Stimulated activated CD4-positive, alpha-beta T cell treated with anti-CD3 and anti-CD28 coated beads, Interleukin-15, amount 100 ng/mL, for 48 hours (primary cell): ENCODE measurements at regions not wholly inside any gene's neighbourhood (a gene's known extent, or its start where the extent isn't known, plus 50 kb on each side); places are given as distances from the start of the nearest gene placed in this dataset.
"Not testable (repeated sequence)": the region's sequence is repeated elsewhere in the genome, so short reads cannot be mapped to it uniquely, and the experiment has no call there.

Source experiments
- DNase-seq, 2 donors: peaks; one replicate each; pipeline ENCODE4 v3.0.0-alpha.2; 2020; ENCODE audit warnings: low read depth in 2 of 2

DNA sequence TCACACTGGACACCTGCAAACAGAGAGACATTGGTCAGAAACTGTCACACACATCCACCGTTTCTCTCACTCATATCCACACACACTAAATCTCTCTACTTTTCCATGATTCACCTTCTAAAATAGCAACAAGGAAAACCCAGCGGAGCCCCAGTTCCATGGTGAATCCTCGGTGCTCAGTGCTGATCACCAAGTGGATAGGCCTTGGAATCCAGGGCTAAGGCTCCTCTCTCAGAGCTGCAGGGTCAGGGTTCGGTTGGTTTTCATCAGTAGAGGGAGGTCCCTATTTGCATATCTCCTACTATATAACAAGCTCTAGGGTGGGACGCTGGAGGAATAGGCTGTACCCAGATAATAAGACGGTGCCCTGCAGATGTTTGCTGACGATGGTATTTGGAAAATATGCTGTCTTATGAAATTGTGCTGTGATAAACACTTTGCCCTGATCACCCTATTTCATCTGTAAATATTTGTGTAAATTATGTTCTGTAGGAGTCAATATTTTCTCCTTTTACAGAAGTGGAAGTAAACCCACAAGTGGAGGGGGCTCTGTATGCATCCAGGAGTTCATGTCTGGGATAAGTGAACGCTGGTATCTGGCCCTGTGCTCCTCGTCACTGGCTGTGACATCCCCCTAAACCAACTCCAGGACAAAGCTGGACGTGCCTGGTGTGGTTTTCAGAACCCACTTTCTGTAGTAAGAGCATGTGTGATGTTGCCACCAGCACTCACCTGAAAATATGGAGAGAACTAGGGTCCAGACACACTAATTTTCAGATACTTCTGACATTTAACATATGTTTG, 709.2 kb downstream of the TMEM121 start:
- no peak for DNase-seq

DNA sequence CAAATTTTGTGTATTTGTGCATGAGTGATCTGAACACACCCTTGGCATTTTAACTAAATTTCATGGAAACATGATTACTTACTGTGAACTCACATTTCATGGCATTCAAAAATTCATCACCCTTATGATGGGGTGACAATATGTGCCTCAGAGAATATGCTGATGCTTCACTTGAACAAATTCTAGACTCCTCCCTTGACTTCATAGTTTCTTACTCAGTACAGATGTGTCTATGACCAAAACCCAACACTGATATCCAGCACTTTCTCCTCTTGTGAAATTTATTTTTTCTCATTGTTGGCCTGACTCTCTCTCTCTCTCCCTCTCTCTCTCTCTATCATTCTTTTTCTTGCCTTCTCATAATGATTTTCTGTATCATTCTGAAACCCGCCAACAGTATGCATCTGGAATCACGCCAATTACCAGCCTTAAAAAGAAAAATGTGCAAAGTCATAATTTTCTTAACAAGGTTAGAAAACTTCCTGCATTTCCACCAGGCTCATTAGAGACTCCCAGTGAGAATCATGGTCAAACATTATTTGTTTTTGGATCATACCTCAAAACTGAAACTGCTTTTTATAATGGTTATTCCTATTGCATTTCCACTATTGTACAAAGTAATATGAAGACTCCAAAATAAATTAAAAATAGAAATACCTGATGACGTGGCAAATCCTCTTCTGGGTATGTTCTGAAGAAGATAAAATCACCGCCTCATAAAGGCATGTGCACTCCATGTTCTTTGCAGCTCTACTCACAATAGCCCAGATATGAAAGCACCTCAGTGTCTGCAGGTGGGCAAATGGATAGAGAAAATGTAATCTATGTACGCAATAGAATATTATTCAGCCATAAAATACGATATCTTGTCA, 722.2 kb downstream of the TMEM121 start:
- DNase-seq, result no peak

DNA sequence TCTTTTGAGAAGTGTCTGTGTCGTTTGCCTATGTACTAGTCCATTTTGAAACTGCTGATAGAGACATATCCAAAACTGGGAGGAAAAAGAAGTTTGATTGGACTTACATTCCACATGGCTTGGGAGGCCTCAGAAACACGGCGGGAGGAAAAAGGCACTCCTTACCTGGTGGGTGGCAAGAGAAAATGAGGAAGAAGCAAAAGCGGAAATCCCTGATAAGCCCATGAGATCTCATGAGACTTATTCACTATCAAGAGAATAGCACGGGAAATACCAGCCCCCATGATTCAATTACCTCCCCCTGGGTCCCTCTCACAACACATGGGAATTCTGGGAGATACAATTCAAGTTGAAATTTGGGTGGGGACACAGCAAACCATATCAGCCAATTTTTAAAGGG, 727.6 kb downstream of the TMEM121 start:
- DNase-seq, result not testable (repeated sequence)

DNA sequence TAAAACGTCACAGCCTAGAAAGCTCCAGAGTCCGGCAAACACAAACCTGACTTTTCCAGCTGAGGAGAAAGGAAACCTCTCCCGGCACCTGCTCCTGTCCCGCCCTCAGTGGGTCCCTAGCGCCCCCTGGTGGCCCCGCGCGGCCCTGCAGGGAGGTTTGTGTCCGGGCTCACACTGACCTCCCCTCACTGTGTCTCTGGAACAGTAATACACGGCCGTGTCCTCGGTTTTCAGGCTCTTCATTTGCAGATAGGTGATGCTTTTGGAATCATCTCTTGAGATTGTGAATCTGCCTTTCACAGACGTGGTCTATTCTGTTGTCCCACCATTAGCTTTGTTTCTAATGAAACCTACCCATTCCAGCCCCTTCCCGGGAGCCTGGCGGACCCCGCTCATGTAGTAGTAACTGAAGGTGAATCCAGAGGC, 731.2 kb downstream of the TMEM121 start:
- peak; percentile 45 to 77 for DNase-seq

DNA sequence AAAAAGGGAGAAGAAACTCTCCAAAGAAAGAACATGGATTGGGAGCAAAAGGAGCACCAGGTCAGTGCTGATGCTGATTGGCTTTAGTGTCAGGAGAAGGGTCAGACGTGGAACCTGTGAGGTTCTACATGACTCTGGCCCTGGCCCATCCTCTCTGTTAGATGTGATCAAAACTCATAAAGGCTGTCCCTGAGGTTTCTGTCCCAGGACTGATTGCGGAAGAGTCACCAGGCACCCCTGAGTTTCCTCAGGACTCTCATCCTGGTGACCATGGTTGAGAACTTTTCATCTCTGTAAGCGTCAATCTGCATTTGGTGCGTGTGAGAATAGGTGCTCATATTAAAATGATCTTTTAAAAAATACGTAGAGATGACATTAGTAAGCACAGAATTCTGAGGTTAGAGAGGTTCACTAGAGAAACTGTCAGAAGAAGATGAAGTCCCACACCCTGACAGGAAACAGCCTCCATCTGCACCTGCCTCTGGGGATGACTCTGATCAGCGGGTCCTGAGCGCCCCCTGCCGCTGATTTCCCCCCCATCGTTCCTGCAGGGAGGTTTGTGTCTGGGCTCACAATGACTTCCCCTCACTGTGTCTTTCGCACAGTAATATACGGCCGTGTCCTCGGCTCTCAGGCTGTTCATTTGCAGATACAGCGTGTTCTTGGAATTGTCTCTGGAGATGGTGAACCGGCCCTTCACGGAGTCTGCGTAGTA, 741.8 kb downstream of the TMEM121 start:
- peak; percentile 73 to 79 for DNase-seq

DNA sequence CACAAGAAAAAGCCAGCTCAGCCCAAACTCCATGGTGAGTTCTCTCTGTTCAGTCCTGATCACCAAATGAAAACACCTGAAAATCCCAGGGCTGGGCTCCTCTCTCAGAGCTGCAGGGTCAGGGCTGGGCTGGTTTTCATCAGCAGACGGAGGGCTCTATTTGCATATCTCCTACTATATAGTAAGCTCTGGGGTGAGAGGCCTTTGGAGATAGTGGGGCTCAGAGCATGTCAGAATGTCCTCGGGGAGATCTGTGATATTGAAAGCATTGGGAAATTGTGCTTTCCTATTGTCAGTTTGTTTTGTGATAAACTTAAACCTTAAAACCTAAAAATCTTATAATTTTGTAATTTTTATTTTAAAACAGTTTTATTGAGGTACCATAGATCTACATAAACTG, 742.6 kb downstream of the TMEM121 start:
- DNase-seq, result no peak

DNA sequence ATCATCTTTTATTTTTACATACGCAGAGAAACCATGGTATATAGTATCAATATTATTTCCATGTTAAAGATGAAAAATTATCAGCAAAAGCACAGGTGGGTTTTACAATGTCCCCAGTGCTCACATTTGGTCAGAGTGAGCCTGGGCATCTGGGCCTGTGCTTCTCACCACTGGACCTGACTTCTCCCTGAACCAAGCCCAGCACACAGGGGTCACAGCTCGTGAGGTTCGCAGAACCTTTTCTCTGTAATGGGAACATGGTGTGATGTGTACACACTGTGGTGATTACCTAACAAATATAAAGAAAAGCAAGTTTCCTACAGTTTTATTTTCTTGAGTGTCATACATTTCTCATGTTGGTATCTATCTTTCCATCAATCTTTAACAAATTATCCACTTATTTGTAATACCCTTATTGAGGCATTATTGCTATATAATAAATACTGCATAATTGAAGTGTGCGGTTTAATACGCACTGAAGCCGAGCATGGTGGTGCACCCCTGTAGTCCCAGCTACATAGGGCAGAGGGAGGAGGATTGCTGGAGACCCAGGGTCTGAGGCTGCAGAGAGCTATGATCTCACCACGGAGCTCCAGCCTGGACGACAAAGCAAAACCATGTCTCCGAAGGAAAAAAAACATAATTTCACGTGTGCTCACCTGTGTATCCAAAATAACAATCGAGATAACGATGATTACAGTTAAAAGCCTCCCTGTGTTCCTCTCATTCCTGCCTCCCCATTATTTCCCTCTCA, 743.2 kb downstream of the TMEM121 start:
- DNase-seq, result no peak

DNA sequence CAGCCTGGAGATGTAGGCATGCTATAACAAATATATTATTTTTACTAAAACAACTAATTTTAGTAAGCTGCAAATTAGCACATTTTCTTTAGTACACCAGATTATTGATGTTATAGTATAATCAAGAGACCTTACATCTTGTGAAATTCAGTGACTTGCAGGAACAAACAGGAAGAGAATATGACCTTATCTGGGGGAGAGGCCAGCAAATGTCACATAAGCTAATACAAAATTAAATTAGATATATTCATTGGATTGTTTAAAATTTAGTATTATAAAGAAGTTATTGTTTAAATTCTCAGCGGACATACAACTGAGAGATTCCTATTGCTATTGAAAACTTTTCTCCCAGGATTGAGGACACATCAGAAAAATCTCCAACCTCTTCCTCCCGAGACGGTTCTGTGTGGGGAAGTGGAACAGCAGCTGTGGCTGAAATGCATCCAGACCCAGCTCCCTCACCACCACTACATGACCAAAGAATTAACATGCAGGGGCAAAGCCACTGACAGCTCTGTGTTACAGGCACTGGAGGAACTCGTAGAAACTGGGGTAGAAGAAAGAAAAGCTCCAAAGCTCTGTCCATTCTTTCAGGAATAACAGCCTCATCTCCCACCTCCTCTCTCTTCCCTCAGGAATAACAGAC, 744.2 kb downstream of the TMEM121 start:
- not testable (repeated sequence) for DNase-seq

DNA sequence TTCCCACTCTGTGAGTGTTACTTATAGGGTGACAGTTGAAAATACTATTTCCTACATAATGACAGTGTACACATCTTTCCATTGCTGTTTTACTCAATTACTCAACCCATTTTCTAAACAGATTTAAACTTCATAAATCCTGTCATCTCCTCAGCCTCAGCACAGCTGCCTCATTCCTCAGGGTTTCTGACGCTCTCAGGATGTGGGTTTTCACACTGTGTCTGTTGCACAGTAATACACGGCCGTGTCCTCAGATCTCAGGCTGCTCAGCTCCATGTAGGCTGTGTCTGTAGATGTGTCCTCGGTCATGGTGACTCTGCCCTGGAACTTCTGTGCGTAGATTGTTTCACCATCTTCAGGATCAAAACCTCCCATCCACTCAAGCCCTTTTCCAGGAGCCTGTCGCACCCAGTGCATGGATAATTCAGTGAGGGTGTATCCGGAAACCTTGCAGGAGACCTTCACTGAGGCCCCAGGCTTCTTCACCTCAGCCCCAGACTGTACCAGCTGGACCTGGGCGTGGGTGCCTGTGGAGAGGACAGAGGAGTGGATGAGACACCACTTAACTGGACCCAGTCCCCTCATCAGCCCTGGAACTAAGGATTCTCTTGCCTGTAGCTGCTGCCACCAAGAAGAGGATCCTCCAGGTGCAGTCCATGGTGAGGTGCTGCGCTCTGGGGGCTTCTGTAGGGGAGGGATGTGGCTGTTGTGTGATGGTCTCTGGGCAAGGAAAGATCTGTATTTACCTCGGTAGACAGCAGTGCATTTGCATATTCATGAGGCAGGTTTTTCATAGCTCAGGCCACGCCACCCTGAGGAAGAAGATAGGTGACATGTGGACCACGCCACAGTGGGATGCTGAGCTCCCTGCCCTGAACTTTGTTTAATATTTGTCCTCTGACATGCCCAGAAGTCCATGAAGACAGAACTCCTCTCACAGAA, 750.2 kb downstream of the TMEM121 start:
- DNase-seq, result peak; percentile 9 to 13

DNA sequence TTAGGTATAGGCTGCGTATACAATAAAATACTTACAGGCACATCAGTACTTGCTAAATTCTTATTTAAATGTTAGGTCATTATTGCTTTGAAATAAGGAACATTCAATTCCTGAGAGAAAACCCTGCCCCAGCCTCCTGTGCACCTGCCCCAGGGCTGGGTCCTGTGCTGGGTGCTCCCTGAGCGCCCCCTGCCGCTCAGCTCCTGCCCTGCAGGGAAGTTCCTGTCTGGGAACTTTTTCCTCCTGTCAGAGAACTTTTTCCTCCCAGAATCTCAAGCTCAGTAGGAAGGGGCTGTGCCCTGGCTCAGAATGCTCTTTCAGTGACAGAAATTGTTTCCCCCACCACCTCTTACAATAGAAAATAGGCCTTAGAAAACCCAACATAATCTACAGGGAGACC, 751.1 kb downstream of the TMEM121 start:
- DNase-seq, result no peak

DNA sequence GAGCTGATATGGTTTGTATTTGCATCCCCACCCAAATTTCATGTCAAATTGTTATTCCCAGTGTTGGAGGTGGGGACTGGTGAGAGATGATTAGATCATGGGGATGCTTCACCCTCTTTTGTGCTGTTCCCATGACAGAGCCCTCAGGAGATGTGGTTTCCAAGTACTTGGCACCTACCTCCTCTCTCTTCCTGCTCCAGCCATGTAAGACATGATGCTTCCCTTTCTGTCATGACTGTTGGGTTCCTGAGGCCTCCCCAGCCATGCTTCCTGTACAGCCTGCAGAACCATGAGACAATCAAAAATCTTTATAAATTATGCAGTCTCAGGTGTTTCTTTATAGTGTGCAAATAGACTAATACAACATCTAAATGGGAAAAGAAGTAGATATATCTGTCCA, 754.5 kb downstream of the TMEM121 start:
- no peak for DNase-seq

DNA sequence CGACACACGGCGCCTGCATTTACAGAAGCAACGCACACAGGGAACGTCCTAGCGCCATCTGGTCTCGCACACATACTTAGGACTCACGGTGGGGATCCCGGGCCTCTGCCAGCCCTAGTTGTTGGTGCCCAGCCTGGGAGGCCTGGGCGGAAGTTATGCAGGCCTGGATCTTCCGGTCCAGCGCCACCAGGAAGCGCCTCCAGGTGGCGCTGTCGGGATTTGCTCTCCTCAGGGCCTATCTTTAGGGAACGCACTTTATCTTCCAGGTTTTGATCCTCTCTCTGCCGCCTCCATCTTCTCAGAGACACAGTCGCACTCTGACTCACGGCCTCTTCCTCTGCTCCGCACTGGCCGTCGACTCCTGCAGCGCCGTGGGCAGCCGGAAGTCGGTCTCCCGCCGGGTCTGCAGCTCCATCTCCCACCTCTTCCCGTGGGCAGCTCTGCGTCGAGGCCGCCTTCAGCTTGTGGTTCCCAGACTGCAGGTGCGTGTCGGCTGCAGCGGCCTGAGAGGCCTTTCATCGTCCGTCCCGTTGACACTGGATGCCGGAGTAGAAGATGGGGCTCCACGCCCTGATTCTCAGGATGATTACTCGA, 760.4 kb downstream of the TMEM121 start:
- no peak for DNase-seq

DNA sequence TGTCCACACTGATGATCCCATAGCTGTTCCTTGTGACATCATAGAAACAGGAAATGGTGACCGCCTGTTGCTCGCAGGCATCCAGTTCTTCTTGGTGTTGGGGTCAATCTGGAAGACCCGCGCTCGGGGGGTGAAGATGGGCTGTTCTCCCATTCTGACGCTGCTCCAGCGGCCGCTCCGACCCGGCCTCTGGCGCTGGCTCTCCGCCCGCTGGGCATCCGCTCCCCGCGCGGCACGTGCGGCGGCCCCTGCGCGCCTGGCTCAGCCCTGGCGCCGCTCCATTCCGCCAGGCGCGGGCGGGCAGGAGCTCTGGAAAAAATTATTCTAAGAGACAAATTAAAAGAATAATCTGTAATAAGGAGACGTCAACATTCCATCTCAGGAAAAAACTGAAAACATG, 761.1 kb downstream of the TMEM121 start:
- DNase-seq, result no peak

DNA sequence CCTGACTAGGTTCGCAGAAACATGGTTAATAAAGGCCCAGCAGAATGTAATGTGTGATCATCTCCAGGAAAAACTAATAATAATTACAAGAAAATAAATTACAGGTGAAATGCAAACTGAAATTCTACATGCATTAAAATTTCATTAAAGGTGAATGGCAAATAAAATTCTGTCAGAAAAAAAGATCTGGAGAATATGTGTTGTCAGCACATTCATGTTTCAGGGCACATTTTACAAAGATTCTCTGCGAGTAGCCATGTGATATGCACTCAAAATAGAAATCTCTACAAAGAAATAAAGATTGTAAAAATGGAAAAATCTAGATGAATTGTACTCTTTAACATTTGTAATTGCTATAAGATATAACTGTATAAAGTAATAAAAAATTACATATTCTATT, 765.2 kb downstream of the TMEM121 start:
- no peak for DNase-seq

DNA sequence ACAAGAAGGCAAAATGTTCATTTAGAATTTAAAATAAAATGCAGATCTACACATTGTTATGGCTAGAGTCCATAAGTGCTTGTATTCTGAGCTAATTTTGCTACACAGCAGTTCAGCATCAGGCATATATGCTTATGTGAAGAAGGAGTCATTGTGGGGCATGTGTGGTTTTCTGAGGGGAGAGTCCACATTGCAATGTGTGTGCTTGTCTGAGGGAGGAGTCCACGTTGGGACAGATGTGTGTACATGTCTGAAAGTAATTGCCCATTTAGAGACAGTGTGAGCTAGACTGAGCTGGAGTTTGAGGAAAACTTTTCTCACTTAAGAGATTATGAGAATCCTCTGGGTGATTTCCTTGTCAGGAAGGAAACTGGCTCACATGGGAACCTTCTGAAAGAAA, 767.9 kb downstream of the TMEM121 start:
- DNase-seq, result no peak

DNA sequence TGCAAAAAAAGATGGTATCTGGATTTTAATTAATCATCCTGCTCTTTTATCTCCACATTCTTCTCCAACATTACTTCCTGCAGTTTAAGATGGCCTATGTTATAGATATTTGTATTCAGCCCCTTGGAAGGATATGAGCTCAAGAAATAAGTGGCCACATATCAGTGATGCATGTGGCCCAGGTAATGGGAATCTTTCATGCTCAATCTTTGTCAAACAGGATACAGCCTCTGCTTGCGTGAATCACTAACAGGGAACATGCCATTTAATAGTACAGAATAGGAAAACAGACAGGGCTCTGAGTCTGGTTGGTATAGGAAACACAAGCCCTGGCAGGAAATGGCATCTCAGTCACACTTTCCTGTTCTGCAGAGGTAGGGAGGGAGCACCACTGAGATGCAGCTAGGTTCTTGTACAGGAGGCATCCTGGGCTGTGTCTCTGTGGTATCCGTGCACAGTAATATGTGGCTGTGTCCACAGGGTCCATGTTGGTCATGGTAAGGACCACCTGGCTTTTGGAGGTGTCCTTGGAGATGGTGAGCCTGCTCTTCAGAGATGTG, 774.6 kb downstream of the TMEM121 start:
- not testable (repeated sequence) for DNase-seq

DNA sequence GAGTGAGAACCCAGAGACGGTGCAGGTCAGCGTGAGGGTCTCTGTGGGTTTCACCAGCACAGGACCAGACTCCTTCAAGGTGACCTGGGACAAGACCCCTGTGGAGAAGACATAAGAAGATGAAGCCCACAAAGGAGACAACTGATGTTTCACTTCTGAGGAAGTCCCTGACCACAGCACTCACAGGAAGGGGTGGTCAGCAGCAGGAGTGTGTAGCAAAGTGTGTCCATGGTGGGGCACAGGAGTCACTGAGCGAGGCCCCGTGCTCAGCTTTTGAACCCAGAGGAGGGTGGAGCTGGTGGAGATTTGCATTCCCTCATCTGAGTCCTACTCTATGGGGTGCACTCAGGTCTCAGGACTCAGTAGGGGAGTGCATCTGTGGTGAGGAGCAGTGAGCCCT, 775.2 kb downstream of the TMEM121 start:
- not testable (repeated sequence) for DNase-seq

DNA sequence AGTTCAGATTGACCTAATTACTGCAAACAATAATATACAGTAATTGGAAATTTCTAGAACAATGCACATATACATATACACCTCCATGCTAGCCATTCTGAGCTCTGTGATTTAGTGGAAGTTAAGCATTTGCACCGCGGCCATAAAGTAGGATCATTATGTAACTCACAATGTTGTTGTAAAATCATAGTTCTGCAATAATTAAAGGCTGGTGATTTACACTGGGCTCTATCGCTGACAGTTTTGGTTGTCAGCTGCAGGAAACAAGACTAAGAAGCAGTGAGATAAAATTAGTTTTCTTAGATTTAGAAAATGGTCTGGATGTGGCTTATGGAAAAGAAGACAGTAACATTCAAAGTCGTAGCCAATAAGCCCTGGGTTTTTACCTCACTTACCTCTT, 776.3 kb downstream of the TMEM121 start:
- no peak for DNase-seq

DNA sequence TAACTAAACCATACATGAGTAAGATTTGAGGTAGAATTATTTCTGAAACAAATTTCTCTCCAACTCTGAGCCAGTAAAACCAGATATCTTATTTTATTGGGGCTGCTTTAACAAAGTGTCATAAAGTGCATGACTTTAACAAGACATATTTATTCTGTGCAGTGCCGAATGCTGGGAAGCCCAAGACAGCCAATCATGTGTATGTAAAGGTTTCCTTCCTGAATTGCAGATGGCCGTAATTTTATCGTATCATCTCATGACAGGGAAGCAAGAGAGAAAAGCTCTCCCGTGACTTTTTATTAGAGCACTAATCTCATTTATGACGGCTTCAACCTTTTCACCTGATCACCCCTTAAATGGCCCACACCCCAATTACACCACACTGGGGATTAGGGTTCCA, 777.9 kb downstream of the TMEM121 start:
- DNase-seq, result no peak
